CD1c-positive myeloid dendritic cell (primary cell): ENCODE measurements at regions not wholly inside any gene's neighbourhood (a gene's known extent, or its start where the extent isn't known, plus 50 kb on each side); places are given as distances from the start of the nearest gene placed in this dataset.
"Not testable (repeated sequence)": the region's sequence is repeated elsewhere in the genome, so short reads cannot be mapped to it uniquely, and the experiment has no call there.

Experiments used
- DNase-seq: peaks from one replicate; pipeline ENCODE4 v3.0.0-alpha.2; 2016; ENCODE audit errors: extremely low spot score

DNA sequence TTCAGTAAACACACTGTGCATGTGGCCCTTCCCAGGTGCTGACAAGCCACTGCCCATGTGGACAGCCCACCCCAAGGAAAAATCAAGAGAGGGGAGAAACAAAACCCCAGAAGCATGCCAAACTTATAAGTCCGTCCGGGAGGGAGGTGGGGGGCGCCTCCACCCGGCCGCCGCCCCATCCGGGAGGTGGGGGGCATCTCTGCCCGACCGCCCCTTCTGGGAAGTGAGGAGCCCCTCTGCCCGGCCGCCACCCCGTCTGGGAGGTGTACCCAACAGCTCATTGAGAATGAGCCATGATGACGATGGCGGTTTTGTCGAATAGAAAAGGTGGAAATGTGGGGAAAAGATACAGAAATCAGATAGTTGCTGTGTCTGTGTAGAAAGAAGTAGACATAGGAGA is 53.8 kb upstream of the C2CD4B start:
- no peak for DNase-seq

DNA sequence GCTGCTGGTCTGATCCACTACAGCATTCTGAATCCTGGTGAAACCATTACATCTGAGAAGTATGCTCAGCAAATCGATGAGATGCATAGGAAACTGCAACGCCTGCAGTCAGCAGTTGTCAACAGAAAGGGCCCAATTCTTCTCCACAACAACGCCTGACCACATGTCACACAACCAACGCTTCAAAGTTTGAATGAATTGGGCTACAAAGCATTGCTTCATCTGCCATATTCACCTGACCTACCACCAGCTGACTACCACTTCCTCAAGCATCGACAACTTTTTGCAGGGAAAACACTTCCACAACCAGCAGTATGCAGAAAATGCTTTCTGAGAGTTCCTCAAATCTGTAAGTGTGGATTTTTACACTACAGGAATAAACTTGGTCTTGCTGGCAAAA is 54.7 kb upstream of the C2CD4B start:
- DNase-seq = no peak

DNA sequence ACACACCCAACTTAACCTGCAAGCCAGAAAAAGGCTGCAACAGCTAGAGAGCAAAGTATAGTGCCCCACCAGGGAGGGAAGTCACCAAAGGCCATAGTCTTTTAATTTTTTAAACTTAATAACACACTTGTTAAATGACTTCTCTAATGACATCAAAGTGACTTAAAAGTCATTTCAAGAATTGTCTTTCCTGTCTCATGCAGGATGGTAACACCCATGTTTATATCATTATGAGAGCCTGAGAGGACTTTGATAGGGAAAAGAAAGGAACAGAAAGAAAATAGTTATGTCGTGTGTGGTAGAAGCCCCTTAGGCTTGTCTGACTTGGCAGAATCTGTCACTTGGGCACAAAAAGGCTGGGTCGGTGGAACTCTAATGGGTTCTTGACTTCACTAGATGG is 57.9 kb upstream of the C2CD4B start:
- no peak for DNase-seq

DNA sequence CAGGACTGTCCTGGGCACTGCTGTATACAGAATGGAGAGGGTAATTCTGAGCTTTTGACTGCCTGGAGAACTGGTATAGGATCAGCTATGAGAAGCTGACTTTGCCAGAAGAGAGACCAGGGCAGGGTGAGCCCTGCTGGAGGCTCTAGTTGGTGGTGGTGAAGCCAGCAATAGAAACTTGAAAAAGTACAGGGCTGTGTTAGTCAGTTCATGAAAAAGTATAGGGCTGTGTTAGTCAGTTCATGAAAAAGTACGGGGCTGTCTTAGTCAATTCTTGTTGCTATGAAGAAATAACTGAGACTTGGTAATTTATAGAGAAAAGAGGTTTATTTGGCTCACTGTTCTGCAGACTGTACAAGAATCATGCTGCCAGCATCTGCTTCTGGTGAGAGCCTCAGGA is 63.5 kb upstream of the C2CD4B start:
- no peak for DNase-seq

- DNase-seq = no peak
Measured at GRCh38 chr15:62231856-62232255, 66.8 kb upstream of the C2CD4B start.

- no peak for DNase-seq
Measured at GRCh38 chr15:62240121-62241096, 75.3 kb upstream of the C2CD4B start.

GRCh38 chr15:62241135-62241770 is 76.2 kb upstream of the C2CD4B start:
- DNase-seq = peak; percentile 1

DNA sequence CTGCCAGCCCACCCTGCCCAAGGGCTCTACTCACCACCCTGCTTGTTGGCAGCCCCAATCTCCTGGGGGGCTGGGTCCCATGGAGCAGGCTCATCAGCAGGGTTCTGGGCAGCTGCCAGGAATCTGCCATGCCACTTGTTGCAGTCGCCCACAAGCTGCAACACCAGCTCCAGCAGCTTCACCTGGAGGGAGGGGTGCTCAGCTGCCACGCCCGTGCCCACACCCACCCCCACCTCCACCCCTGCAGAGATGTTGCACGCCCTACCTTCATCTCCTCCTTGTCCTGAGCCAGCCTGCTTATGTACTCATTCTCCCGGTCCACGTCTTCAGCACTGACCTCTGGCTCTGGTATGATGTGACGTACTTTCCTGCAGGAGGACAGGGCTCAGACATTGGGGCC is 77.9 kb upstream of the C2CD4B start:
- no peak for DNase-seq

- DNase-seq = no peak
Measured at GRCh38 chr15:62244762-62245161, 79.7 kb upstream of the C2CD4B start.

DNA sequence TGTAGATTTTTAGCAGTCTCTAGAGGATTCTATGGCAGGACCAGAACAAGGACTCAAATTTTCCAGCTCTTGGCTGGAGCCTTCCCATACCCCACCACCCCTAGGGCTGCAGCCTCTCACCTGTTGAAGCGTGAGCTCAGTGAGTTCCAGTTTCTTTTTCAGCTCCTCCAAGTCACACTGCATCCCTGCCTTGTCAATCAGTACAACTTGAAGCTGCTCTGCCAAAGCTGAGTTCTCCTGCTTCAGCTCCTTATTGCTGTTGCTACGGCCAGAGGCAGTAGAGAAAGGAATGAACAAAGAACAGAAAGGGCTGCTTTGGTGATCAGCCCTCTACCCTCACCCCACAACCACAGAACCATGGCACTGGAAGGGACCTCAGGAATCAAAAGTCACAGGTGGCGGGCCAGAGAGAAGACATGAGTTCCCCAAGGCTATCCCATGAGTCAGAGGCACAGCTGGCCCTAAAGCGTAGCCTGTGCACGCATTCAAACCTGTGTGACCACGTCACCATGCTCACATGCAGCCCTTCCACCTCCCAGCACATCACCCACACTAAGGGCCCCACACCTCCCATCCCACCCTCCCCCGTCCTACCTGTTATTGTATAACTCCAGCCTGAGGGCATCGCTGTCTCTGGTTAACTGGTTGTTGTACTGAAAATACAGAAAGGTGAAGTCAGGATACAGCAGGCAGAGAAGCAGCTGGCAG is 83.3 kb upstream of the C2CD4B start:
- no peak for DNase-seq

- DNase-seq = no peak
Measured at GRCh38 chr15:62249501-62249900, 84.4 kb upstream of the C2CD4B start.

- no peak for DNase-seq
Measured at GRCh38 chr15:62250186-62250585, 85.1 kb upstream of the C2CD4B start.

DNA sequence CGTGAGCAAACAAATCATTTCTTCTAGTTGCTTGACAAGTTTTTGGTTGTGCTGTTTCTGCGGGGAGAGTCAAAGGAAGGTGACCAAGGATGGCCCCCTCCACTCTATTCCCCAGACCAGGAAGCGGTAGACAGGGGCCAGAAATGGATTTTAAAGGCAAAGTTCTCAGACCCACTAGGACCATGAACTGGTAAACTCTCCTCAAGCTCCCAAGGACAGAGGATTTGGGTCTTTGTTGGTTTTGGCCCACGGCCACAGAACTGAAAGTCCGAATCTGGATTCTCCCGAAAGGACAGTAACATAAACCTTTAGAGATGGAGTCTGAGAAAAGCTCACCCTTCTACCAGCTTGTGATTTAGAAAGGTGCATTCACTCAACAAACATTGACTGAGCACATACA is 85.9 kb upstream of the C2CD4B start:
- no peak for DNase-seq

- DNase-seq = no peak
Measured at GRCh38 chr15:62253294-62253693, 88.2 kb upstream of the C2CD4B start.

DNA sequence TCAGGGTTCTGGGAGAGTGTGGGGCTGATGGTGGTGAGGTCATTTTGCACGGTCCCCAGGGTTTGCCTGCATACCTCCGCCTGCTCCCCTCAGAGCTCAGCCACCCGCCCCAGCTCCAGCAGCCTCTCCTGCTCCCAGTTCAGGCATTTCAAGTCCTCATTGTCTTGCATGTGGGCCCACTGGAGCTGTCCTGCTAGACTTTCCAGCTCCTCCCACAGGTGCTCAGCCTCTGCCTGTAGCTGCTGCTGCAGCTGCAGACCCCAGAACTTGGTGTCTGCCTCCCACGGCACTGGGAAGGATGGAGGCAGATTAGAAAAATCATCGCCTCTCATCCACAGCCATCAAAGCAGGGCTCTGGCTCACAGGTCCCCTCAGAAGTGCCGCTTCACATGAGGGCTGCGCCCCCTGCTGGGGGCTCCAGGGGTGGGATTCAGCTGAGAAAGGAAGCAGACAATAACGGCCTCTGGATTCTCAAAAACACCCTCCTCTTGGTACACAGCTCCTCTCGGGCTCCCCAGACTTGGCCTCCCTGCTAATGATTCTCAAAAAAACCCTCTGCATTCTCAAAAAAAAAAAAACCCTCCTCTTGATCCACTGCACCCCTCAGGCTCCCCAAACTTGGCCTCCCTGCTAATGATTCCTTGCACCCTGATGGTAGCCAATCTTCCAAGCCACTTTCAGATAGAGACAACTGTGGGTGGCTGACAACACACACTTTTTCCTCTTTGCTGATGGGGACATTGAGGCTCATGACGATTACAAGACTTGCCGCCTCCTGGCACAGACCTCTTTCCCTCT is 89.3 kb upstream of the C2CD4B start:
- peak; percentile 26 for DNase-seq

DNA sequence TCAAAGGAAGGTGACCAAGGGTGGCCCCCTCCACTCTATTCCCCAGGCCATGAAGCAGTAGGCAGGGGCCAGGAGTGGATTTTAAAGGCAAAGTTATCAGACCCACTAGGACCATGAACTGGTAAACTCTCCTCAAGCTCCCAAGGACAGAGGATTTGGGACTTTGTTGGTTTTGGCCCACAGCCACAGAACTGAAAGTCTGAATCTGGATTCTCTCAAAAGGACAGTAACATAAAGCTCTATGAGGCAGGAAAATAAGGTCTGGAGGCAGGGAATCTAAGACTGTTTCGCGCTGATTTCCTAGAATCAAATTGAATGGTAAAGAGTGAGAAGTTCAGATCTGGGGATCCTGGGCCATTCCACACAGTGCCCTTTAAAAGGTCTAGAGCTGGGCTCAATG is 91.3 kb upstream of the C2CD4B start:
- DNase-seq = not testable (repeated sequence)

GRCh38 chr15:62257996-62258521 is 93.0 kb upstream of the C2CD4B start:
- no peak for DNase-seq

DNA sequence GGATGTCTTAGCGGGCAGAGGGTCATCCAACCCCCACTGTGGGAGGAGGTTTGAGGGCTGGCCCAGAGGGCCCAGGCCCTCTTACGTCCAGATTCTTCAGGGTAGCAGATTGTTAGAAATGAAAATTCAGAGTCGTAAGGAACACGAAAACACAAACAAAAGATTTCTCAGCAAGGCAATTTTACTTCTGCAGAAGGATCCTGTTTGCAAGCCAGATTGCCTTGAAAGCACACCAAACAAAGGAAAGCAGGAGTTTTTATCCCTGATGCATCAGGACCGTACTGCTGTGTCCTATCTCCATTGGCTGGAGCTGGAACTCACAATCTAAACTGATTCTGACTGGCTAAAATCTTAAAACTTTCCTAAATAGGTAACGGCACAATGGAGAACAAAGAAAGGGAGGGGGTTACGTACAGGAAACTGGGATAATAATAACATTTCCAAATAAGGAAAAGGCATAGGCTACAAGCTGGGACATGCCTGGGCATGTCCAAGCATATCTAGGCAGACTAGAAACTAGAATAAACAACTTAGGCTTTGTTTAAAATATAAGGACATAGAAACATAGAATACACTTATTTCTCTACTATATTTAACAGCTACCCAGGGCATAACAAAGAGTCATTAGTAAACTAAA is 97.3 kb upstream of the C2CD4B start:
- DNase-seq = no peak

DNA sequence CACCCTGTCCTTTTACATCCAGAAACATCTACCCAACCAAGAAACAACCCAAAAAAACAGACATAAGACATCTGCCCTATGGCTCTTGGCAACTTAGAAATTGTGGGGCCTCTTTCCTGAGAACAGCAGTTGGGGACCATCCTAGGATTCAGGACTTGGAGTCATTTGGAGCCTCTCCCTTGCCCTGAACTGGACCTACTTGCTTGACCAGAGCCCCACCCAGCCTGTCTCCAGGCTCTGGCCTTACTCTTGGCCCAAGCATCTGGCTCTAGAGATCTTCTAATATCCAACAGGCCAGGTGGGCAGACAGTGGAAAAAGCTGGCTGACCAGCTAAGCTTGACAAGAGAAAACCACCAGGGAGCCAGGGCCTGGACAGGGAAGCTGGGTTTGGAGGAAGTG is 99.1 kb upstream of the C2CD4B start:
- no peak for DNase-seq

DNA sequence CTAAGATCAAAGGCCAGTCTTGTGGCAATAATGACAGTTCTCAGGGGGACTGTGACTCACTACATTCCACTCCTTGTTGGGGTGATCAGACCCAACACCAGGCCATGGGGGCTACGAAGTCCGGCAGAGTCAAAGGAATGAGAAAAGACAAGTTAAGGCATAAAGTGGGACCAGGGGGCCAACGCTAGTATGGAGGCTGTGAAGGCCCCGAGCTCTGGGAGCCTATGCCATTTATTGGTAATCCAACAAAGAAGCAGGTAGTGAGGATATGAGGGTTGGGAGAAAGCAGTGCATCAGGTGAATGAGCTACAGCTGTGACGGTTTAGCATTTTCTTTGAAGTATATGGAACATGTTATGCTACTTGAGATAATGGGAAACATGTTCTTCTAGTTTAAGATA is 104.4 kb upstream of the C2CD4B start:
- DNase-seq = no peak
